OCI-LY7 (cell line): ENCODE measurements at regions not wholly inside any gene's neighbourhood (a gene's known extent, or its start where the extent isn't known, plus 50 kb on each side); places are given as distances from the start of the nearest gene placed in this dataset.

ENCODE experiments used
- BruUV-seq: library from RNA; stranded (reverse); fragments of 400-500 nt; replicated peaks from 2 replicates; lab custom pipeline; 2021; lab: Mats Ljungman, UMichigan
- CTCF ChIA-PET: fragments of 300-600 bp; sonication (Branson Sonifier 250); formaldehyde crosslinking; loops from one replicate; lab custom pipeline; 2022; ENCODE audit warnings: antibody characterized with exemption; ENCODE audit not compliant: unreplicated experiment; lab: Charles Lee
- POLR2A ChIA-PET: fragments of 300-600 bp; sonication (Branson Sonifier 250); formaldehyde crosslinking; loops from one replicate; lab custom pipeline; 2022; ENCODE audit warnings: antibody characterized with exemption; lab: Charles Lee
- DNase-seq: peaks from one replicate; pipeline ENCODE4 v3.0.0-alpha.2; 2015; ENCODE audit warnings: low spot score
- H2AFZ ChIP-seq: fragments of 200-600 bp; sonication (generic), shearing (Covaris generic); 2 replicates; pipeline ENCODE4 v1.6.1; 2014; ENCODE audit warnings: mild to moderate bottlenecking, antibody characterized with exemption, low read length, moderate library complexity
- H3K27ac ChIP-seq: fragments of 200-600 bp; sonication (generic); 2 replicates; pipeline ENCODE4 v1.5.1; 2014; ENCODE audit warnings: mixed run types, low read depth, mild to moderate bottlenecking, moderate library complexity, low read length, inconsistent platforms; ENCODE audit not compliant: poor library complexity, severe bottlenecking
- H3K36me3 ChIP-seq: fragments of 200-600 bp; sonication (generic); 2 replicates; pipeline ENCODE4 v1.6.1; 2014; ENCODE audit warnings: mild to moderate bottlenecking, antibody characterized with exemption, low read length, moderate library complexity, mixed read lengths; ENCODE audit not compliant: insufficient read depth
- H3K4me1 ChIP-seq: fragments of 200-600 bp; sonication (generic); 2 replicates; pipeline ENCODE4 v1.5.1; 2014; ENCODE audit warnings: mild to moderate bottlenecking, low read length; ENCODE audit not compliant: insufficient read depth, poor library complexity, severe bottlenecking
- H3K4me2 ChIP-seq: fragments of 200-600 bp; sonication (generic); 2 replicates; pipeline ENCODE4 v1.6.1; 2014; ENCODE audit warnings: mild to moderate bottlenecking, low read length
- H3K4me3 ChIP-seq: fragments of 200-600 bp; sonication (generic); 2 replicates; pipeline ENCODE4 v1.5.1; 2014; ENCODE audit warnings: mild to moderate bottlenecking, low read depth, low read length; ENCODE audit not compliant: poor library complexity, severe bottlenecking
- H3K79me2 ChIP-seq: fragments of 200-600 bp; sonication (generic); 2 replicates; pipeline ENCODE4 v1.6.1; 2016; ENCODE audit warnings: low read depth, mild to moderate bottlenecking, low read length, moderate library complexity, mixed read lengths; ENCODE audit not compliant: insufficient read depth
- H3K9me2 ChIP-seq: fragments of 200-600 bp; sonication (generic); 2 replicates; pipeline ENCODE4 v1.6.1; 2016; ENCODE audit warnings: mild to moderate bottlenecking, low read length, mixed read lengths; ENCODE audit not compliant: insufficient read depth
- H3K9me3 ChIP-seq: fragments of 200-600 bp; sonication (generic); 2 replicates; pipeline ENCODE4 v1.6.1; 2014; ENCODE audit warnings: mild to moderate bottlenecking, mixed run types, low read length, mixed read lengths
- H4K20me1 ChIP-seq: fragments of 200-600 bp; sonication (generic); 2 replicates; pipeline ENCODE4 v1.6.1; 2014; ENCODE audit warnings: mild to moderate bottlenecking, antibody characterized with exemption, low read length, moderate library complexity, mixed read lengths; ENCODE audit not compliant: insufficient read depth
- EZH2phosphoT487 ChIP-seq: fragments of 200-600 bp; sonication (generic); IDR thresholded peaks from 2 replicates; pipeline ENCODE4 v1.6.1; 2018; ENCODE audit warnings: low read depth, borderline replicate concordance, mild to moderate bottlenecking, mixed run types, antibody characterized with exemption, low read length, moderate library complexity, mixed read lengths
- intact Hi-C: fragments of 100-400 bp; cut with micrococcal nuclease; formaldehyde crosslinking; loops from one replicate; pipeline ENCODE4 v1.10.0; 2022; ENCODE audit not compliant: unreplicated experiment
- TF ChIP-seq, protein P1 (sequence below): fragments of 200-600 bp; sonication (generic); conservative IDR thresholded peaks from 2 replicates; pipeline ENCODE4 v1.5.1; 2014; ENCODE audit warnings: mild to moderate bottlenecking, antibody characterized with exemption, low read length, moderate library complexity, mixed read lengths

DNA sequence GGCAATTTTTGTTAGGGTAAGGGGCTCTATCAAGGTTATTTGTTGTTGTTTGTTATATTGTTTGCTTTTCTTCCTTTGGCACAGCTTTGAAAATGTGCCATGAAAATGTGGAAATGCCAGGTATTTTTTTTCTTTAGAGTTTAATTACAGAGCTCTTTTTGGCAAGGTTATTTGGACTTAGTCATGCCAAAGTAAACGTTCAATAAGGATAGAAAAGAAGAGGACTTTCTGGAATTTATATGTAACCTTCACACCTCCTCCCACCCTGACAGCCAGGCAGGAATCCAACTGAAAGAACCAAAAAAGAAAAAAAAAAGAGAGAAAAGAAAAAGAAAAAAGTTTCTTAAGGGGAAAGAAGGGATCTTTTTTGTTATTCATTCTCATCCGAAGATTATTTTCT lies 217.8 kb downstream of the KITLG start:
- ChIA-PET CTCF (no interaction called here), POLR2A (interaction anchor here (0.6 to 1.1 kb wide), 3 partner anchors 35 to 429 kb away, joined by 3 read pairs; no protein-coding TSS in a partner anchor)
- no peaks in the 10 kb centered on the region for H3K9me3 ChIP-seq
- BruUV-seq, result no TSS peak
- TF ChIP-seq, protein P1, sequence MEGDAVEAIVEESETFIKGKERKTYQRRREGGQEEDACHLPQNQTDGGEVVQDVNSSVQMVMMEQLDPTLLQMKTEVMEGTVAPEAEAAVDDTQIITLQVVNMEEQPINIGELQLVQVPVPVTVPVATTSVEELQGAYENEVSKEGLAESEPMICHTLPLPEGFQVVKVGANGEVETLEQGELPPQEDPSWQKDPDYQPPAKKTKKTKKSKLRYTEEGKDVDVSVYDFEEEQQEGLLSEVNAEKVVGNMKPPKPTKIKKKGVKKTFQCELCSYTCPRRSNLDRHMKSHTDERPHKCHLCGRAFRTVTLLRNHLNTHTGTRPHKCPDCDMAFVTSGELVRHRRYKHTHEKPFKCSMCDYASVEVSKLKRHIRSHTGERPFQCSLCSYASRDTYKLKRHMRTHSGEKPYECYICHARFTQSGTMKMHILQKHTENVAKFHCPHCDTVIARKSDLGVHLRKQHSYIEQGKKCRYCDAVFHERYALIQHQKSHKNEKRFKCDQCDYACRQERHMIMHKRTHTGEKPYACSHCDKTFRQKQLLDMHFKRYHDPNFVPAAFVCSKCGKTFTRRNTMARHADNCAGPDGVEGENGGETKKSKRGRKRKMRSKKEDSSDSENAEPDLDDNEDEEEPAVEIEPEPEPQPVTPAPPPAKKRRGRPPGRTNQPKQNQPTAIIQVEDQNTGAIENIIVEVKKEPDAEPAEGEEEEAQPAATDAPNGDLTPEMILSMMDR, result no peak
- TF ChIP-seq EZH2phosphoT487, result no peak
- H3K27ac ChIP-seq, result no peak overlapping the region
- H3K9me2 ChIP-seq, result no peaks in the 10 kb centered on the region
- H3K4me1 ChIP-seq, result no peaks in the 10 kb centered on the region
- DNase-seq, result no peak
- no peaks in the 10 kb centered on the region for H3K36me3 ChIP-seq
- H2AFZ ChIP-seq, result no peak overlapping the region
- no peak overlapping the region for H3K4me3 ChIP-seq
- no peak overlapping the region for H3K4me2 ChIP-seq
- H4K20me1 ChIP-seq, result no peaks in the 10 kb centered on the region
- intact Hi-C loops, result no loop called here
- H3K79me2 ChIP-seq, result no peaks in the 10 kb centered on the region

DNA sequence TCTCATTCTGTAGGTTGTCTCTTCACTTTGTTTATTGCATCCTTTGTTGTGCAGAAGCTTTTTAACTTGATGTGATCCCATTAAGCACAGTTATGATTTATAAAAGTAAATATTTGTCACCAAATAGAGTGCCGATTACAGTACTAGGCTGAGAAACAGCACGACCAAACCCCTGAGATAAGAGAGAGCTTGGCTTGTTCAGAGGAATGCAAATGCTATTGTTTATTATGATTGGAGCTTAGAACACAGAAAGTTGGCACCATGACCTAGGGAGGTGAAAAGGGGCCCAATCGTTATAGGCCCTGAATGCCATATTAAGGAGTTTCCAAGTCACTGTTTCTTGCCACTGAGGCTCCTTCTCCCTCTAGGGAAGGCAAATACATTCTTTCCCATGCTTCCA lies 214.9 kb downstream of the KITLG start:
- DNase-seq, result no peak
- Histone ChIP-seq H4K20me1 (no peaks in the 10 kb centered on the region), H3K79me2 (no peaks in the 10 kb centered on the region), H3K4me2 (no peak overlapping the region), H3K9me2 (no peaks in the 10 kb centered on the region), H2AFZ (no peak overlapping the region), H3K4me3 (no peak overlapping the region), H3K27ac (no peak overlapping the region), H3K36me3 (no peaks in the 10 kb centered on the region), H3K4me1 (no peaks in the 10 kb centered on the region), H3K9me3 (no peaks in the 10 kb centered on the region)
- ChIA-PET CTCF (no interaction called here), POLR2A (no interaction called here)
- TF ChIP-seq, protein P1, result no peak
- BruUV-seq, result no TSS peak
- intact Hi-C loops, result no loop called here

DNA sequence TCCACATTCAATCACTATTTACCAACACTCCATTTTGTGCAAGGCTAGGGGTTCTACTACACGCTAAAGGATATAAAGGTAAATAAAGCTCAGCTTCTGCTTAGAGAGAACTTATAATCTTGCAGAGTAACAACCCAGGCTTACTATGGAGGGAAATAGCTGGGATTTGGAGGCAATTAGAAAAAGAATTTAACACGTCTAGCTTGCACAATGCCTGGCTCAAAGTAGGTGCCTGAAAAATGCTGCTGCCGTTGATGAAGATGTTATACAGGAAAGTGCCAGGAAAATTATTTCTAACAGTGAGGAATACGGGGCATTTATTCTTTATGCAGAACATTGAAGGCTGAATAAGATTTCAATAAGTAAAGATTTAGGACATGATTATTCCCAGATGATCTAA lies 214.2 kb downstream of the KITLG start:
- BruUV-seq, result no TSS peak
- no peaks in the 10 kb centered on the region for H3K79me2 ChIP-seq
- H4K20me1 ChIP-seq, result no peaks in the 10 kb centered on the region
- H3K9me3 ChIP-seq, result no peaks in the 10 kb centered on the region
- no peaks in the 10 kb centered on the region for H3K36me3 ChIP-seq
- TF ChIP-seq, protein P1, result no peak
- no peak for TF ChIP-seq EZH2phosphoT487
- intact Hi-C loops, result no loop called here
- no peak for DNase-seq
- H3K4me3 ChIP-seq, result no peak overlapping the region
- no peaks in the 10 kb centered on the region for H3K4me1 ChIP-seq
- no peak overlapping the region for H2AFZ ChIP-seq
- POLR2A ChIA-PET, result interaction anchor here (0.8 kb wide), 1 partner anchor 33 kb away, joined by 3 read pairs; no protein-coding TSS in a partner anchor
- H3K27ac ChIP-seq, result no peak overlapping the region
- CTCF ChIA-PET, result no interaction called here
- H3K9me2 ChIP-seq, result no peaks in the 10 kb centered on the region
- no peak overlapping the region for H3K4me2 ChIP-seq
